Endothelial cell of umbilical vein (primary cell): ENCODE measurements at regions not wholly inside any gene's neighbourhood (a gene's known extent, or its start where the extent isn't known, plus 50 kb on each side); places are given as distances from the start of the nearest gene placed in this dataset.

Experiments
- BruUV-seq: library from RNA; stranded (reverse); fragments of 400-500 nt; replicated peaks from 2 replicates; lab custom pipeline; 2021; lab: Mats Ljungman, UMichigan
- CTCF ChIA-PET: fragments of 300-600, 350-600 bp; sonication (Branson Sonifier 250); formaldehyde crosslinking; loops from one replicate; lab custom pipeline; 2021; ENCODE audit warnings: antibody characterized with exemption, inconsistent platforms; lab: Charles Lee
- POLR2A ChIA-PET: fragments of 300-600, 350-600 bp; sonication (Branson Sonifier 250); formaldehyde crosslinking; loops from one replicate; lab custom pipeline; 2021; ENCODE audit warnings: antibody characterized with exemption, inconsistent platforms; lab: Charles Lee
- DNase-seq: peaks from one replicate; pipeline ENCODE4 v3.0.0-alpha.2; 2011; ENCODE audit warnings: low read depth, low spot score
- FAIRE-seq: peaks from 2 replicates; lab custom pipeline; 2011; peaks lifted over from hg19 to GRCh38; lab: Jason Lieb, UNC
- H2AFZ ChIP-seq: 2 replicates; pipeline ENCODE4 v1.6.0; 2012; ENCODE audit warnings: low read depth, low read length, control low read depth, inconsistent platforms
- H3K27ac ChIP-seq: 2 replicates; pipeline ENCODE4 v1.5.1; 2011; ENCODE audit warnings: low read depth, mild to moderate bottlenecking, control low read depth, low read length, moderate library complexity; ENCODE audit not compliant: insufficient read depth
- H3K27me3 ChIP-seq, 2 experiments: 2 replicates each; pipeline versions ENCODE4 v1.6.0 to v1.6.1; 2011; ENCODE audit warnings: low read length in 2 of 2, mixed read lengths in 1 of 2; ENCODE audit not compliant: control insufficient read depth in 2 of 2, insufficient read depth in 2 of 2
- H3K36me3 ChIP-seq, 2 experiments: 2 replicates in 1 of 2; 3 replicates in 1 of 2; pipeline ENCODE4 v1.5.1; 2011; ENCODE audit warnings: low read length in 2 of 2, mild to moderate bottlenecking in 1 of 2, moderate library complexity in 1 of 2; ENCODE audit not compliant: control insufficient read depth in 2 of 2, insufficient read depth in 2 of 2; ENCODE audit errors: extremely low read depth in 1 of 2
- H3K4me1 ChIP-seq: 3 replicates; pipeline ENCODE4 v1.5.1; 2011; ENCODE audit warnings: mild to moderate bottlenecking, low read length; ENCODE audit not compliant: control insufficient read depth, insufficient read depth; ENCODE audit errors: extremely low read depth
- H3K4me2 ChIP-seq: 2 replicates; pipeline ENCODE4 v1.6.1; 2011; ENCODE audit warnings: low read length, control low read depth, mixed read lengths; ENCODE audit not compliant: insufficient read depth
- H3K4me3 ChIP-seq, 3 experiments: fragments of 200-600 bp in 1 of 3; sonication (generic), shearing (Covaris generic) in 1 of 3; replicated peaks in 1 of 3; 2 replicates each; pipeline ENCODE4 v1.5.1; 2011 to 2016; ENCODE audit warnings: control low read depth in 3 of 3, low read length in 3 of 3, mild to moderate bottlenecking in 2 of 3, inconsistent platforms in 1 of 3, low read depth in 1 of 3, moderate library complexity in 1 of 3; ENCODE audit not compliant: insufficient read depth in 1 of 3
- H3K79me2 ChIP-seq: 2 replicates; pipeline ENCODE4 v1.6.0; 2012; ENCODE audit warnings: low read length, inconsistent platforms; ENCODE audit not compliant: control insufficient read depth, insufficient read depth
- H3K9ac ChIP-seq: replicated peaks from 2 replicates; pipeline ENCODE3; 2011; ENCODE audit warnings: low read length, control low read depth; ENCODE audit not compliant: insufficient read depth; ENCODE audit errors: extremely low read depth
- H3K9me1 ChIP-seq: replicated peaks from 3 replicates; pipeline ENCODE4 v1.6.0; 2011; ENCODE audit warnings: mild to moderate bottlenecking, low read length; ENCODE audit not compliant: control insufficient read depth, insufficient read depth; ENCODE audit errors: extremely low read depth
- H3K9me3 ChIP-seq: replicated peaks from 2 replicates; pipeline ENCODE4 v1.5.1; 2012; ENCODE audit warnings: low read length, inconsistent platforms; ENCODE audit not compliant: control insufficient read depth, insufficient read depth
- H4K20me1 ChIP-seq: replicated peaks from 2 replicates; pipeline ENCODE3; 2011; ENCODE audit warnings: mild to moderate bottlenecking, low read length; ENCODE audit not compliant: control insufficient read depth, insufficient read depth; ENCODE audit errors: extremely low read depth
- FOS ChIP-seq: IDR thresholded peaks from 2 replicates; pipeline ENCODE4 v1.6.1; 2011; ENCODE audit warnings: mild to moderate bottlenecking, low read length, moderate library complexity, borderline replicate concordance; ENCODE audit not compliant: insufficient read depth
- GATA2 ChIP-seq: IDR thresholded peaks from 2 replicates; pipeline ENCODE4 v1.7.0; 2011; ENCODE audit warnings: low read depth, mild to moderate bottlenecking, moderate library complexity, mixed read lengths, low read length; ENCODE audit not compliant: insufficient read length, insufficient read depth
- JUN ChIP-seq: IDR thresholded peaks from 2 replicates; pipeline ENCODE4 v1.6.1; 2011; ENCODE audit warnings: borderline replicate concordance, low read depth; ENCODE audit not compliant: insufficient read length, insufficient read depth
- POLR2AphosphoS5 ChIP-seq: IDR thresholded peaks from 2 replicates; pipeline ENCODE4 v1.6.1; 2012; ENCODE audit warnings: low read depth, mild to moderate bottlenecking, control low read depth, low read length, moderate library complexity; ENCODE audit not compliant: insufficient read depth
- dilution Hi-C: fragments of 300-500 bp; cut with MboI; formaldehyde crosslinking; loops from one replicate; pipeline ENCODE4 v1.15.0; 2019; ENCODE audit warnings: low sequenced_read_pairs; ENCODE audit not compliant: extremely low pct_ligation_motif_present
- intact Hi-C: fragments of 100-400 bp; cut with micrococcal nuclease; formaldehyde crosslinking; loops from one replicate; pipeline ENCODE4 v1.10.0; 2022
- TF ChIP-seq, protein P1 (sequence below), 2 donors: IDR thresholded peaks; 1 replicate in 1 of 2; 2 replicates in 1 of 2; pipeline ENCODE4 v1.5.1; 2011; ENCODE audit warnings: low read length in 2 of 2, mild to moderate bottlenecking in 2 of 2, moderate library complexity in 2 of 2, control low read depth in 1 of 2, inconsistent platforms in 1 of 2, low read depth in 1 of 2; ENCODE audit not compliant: insufficient read depth in 1 of 2; ENCODE audit errors: extremely low read depth in 1 of 2

DNA sequence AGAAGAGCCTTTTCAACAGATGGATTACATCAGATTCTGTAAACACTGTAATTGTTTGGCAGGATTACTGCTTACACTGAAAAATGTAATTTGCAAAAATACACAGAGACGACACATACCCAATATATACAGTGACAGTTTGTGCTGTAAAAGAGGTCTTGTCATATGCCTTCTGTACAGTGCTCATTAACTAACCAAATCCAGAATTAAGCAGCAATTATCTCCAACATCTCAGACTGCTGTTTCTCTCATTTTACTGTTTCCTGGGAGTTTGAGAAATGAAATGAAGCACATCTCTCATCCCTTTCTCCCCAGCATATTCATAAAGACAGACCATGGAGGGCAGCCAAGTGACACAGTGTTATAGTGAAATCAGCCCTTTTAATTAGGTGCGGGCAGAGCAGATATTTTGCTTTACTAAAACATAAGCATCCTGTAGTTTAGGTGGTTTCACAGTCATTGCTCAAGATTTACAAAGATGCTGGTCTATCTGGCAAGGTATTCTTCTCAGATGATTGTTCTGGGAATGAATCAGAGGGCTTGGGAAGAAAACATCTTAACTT lies 618.4 kb upstream of the USP24 start:
- no peaks in the 10 kb centered on the region for H3K36me3 ChIP-seq
- no peaks in the 10 kb centered on the region for H3K4me1 ChIP-seq
- ChIA-PET POLR2A (no interaction called here), CTCF (no interaction called here)
- no peak overlapping the region for H3K4me2 ChIP-seq
- DNase-seq (no peak), FAIRE-seq (no peak)
- H3K79me2 ChIP-seq, result no peaks in the 10 kb centered on the region
- no peak overlapping the region for H3K27ac ChIP-seq
- H3K9ac ChIP-seq, result no peak overlapping the region
- no TSS peak for BruUV-seq
- dilution Hi-C loops, result no loop called here
- no peaks in the 10 kb centered on the region for H3K9me3 ChIP-seq
- H4K20me1 ChIP-seq, result no peaks in the 10 kb centered on the region
- no peaks in the 10 kb centered on the region for H3K9me1 ChIP-seq
- no peaks in the 10 kb centered on the region for H3K27me3 ChIP-seq
- TF ChIP-seq, protein P1, sequence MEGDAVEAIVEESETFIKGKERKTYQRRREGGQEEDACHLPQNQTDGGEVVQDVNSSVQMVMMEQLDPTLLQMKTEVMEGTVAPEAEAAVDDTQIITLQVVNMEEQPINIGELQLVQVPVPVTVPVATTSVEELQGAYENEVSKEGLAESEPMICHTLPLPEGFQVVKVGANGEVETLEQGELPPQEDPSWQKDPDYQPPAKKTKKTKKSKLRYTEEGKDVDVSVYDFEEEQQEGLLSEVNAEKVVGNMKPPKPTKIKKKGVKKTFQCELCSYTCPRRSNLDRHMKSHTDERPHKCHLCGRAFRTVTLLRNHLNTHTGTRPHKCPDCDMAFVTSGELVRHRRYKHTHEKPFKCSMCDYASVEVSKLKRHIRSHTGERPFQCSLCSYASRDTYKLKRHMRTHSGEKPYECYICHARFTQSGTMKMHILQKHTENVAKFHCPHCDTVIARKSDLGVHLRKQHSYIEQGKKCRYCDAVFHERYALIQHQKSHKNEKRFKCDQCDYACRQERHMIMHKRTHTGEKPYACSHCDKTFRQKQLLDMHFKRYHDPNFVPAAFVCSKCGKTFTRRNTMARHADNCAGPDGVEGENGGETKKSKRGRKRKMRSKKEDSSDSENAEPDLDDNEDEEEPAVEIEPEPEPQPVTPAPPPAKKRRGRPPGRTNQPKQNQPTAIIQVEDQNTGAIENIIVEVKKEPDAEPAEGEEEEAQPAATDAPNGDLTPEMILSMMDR (IDR thresholded peaks at IDR 0.05; ENCODE audit: extremely low read depth in 1 of 2, insufficient read depth in 1 of 2, low read depth in 1 of 2, low read length in 2 of 2), result no peak
- H3K4me3 ChIP-seq, result no peak overlapping the region
- no peak overlapping the region for H2AFZ ChIP-seq
- intact Hi-C loops, result no loop called here

- dilution Hi-C loops, result no loop called here
- H3K27me3 ChIP-seq, result no peaks in the 10 kb centered on the region
- H3K27ac ChIP-seq, result no peak overlapping the region
- H2AFZ ChIP-seq, result no peak overlapping the region
- H3K9ac ChIP-seq, result no peak overlapping the region
- intact Hi-C loops, result no loop called here
- no peak for DNase-seq
- no peaks in the 10 kb centered on the region for H4K20me1 ChIP-seq
- no peaks in the 10 kb centered on the region for H3K36me3 ChIP-seq
- TF ChIP-seq JUN, result no peak
- no peak for TF ChIP-seq GATA2
- no peak for TF ChIP-seq POLR2AphosphoS5
- no peak for TF ChIP-seq FOS
- ChIA-PET POLR2A (no interaction called here), CTCF (no interaction called here)
- no peak overlapping the region for H3K4me3 ChIP-seq
- no peak overlapping the region for H3K4me2 ChIP-seq
- H3K9me3 ChIP-seq, result no peaks in the 10 kb centered on the region
- H3K9me1 ChIP-seq, result no peaks in the 10 kb centered on the region
- BruUV-seq, result no TSS peak
- no peak for FAIRE-seq
- H3K79me2 ChIP-seq, result no peaks in the 10 kb centered on the region
- H3K4me1 ChIP-seq, result no peaks in the 10 kb centered on the region
Observed at GRCh38 chr1:55831759-55832158, 616.6 kb upstream of the USP24 start.
